B cell (primary cell): ENCODE measurements at regions not wholly inside any gene's neighbourhood (a gene's known extent, or its start where the extent isn't known, plus 50 kb on each side); places are given as distances from the start of the nearest gene placed in this dataset.

Experiments
- ATAC-seq: fragments of 200-7000 bp; cut with Tn5 transposase; one replicate; pipeline ENCODE4 v1.10.0; 2021; ENCODE audit warnings: low read depth, mild to moderate bottlenecking, moderate number of reproducible peaks, moderate library complexity
- CTCF ChIA-PET: fragments of 350-600 bp; sonication (Branson Sonifier 250); formaldehyde crosslinking; loops from one replicate; lab custom pipeline; 2021; ENCODE audit warnings: antibody characterized with exemption, inconsistent platforms; lab: Charles Lee
- POLR2A ChIA-PET: fragments of 350-600 bp; sonication (Branson Sonifier 250); formaldehyde crosslinking; loops from one replicate; lab custom pipeline; 2021; ENCODE audit warnings: antibody characterized with exemption; lab: Charles Lee
- DNase-seq: peaks from one replicate; pipeline ENCODE4 v3.0.0; 2013
- H2AFZ ChIP-seq: 2 replicates; pipeline ENCODE4 v1.6.1; 2012; ENCODE audit warnings: mild to moderate bottlenecking, low read depth, low read length; ENCODE audit not compliant: insufficient read depth, poor library complexity, severe bottlenecking
- H3K27ac ChIP-seq, 2 donors: 1 replicate in 1 of 2; 2 replicates in 1 of 2; pipeline ENCODE4 v1.5.1; 2012 to 2013; ENCODE audit warnings: low read length in 2 of 2, mild to moderate bottlenecking in 2 of 2, moderate library complexity in 1 of 2
- H3K27me3 ChIP-seq, 4 experiments: fragments of 200-600 bp in 1 of 4; sonication (generic) in 1 of 4; replicated peaks in 1 of 4; 1 replicate in 2 of 4; 2 replicates in 2 of 4; pipeline versions ENCODE4 v1.6.1 to v1.7.0; 2013 to 2016; ENCODE audit warnings: low read length in 3 of 4, mild to moderate bottlenecking in 2 of 4, mixed read lengths in 1 of 4, moderate library complexity in 1 of 4; ENCODE audit not compliant: insufficient read depth in 4 of 4, control insufficient read depth in 3 of 4; ENCODE audit errors: control extremely low read depth in 1 of 4
- H3K36me3 ChIP-seq, 2 experiments: replicated peaks in 1 of 2; 1 replicate in 1 of 2; 2 replicates in 1 of 2; pipeline versions ENCODE4 v1.6.1 to v1.7.1; 2013; ENCODE audit warnings: low read length in 1 of 2; ENCODE audit not compliant: insufficient read depth in 2 of 2, control insufficient read depth in 1 of 2; ENCODE audit errors: control extremely low read depth in 1 of 2, extremely low read depth in 1 of 2
- H3K4me1 ChIP-seq, 2 donors: fragments of 200-600 bp in 1 of 2; sonication (generic) in 1 of 2; 1 replicate in 1 of 2; 2 replicates in 1 of 2; pipeline versions ENCODE4 v1.5.1 to v1.6.1; 2013 to 2017; ENCODE audit warnings: low read length in 2 of 2; ENCODE audit not compliant: control insufficient read depth in 2 of 2, insufficient read depth in 2 of 2
- H3K4me2 ChIP-seq: replicated peaks from 2 replicates; pipeline ENCODE3; 2012; ENCODE audit warnings: mild to moderate bottlenecking, low read depth, low read length; ENCODE audit not compliant: poor library complexity, severe bottlenecking
- H3K4me3 ChIP-seq, 5 experiments: fragments of 200-600 bp in 1 of 5; sonication (generic) in 1 of 5; 1 replicate in 3 of 5; 2 replicates in 2 of 5; pipeline versions ENCODE4 v1.5.1 to v1.7.0; 2011 to 2016; ENCODE audit warnings: low read length in 4 of 5, mild to moderate bottlenecking in 4 of 5, low read depth in 2 of 5, control low read depth in 1 of 5, moderate library complexity in 1 of 5; ENCODE audit not compliant: insufficient read depth in 1 of 5; ENCODE audit errors: control extremely low read depth in 1 of 5, extremely low read depth in 1 of 5
- H3K79me2 ChIP-seq: fragments of 200-600 bp; sonication (generic); one replicate; pipeline ENCODE4 v1.6.0; 2016; ENCODE audit warnings: low read length; ENCODE audit not compliant: control insufficient read depth, insufficient read depth
- H3K9ac ChIP-seq: fragments of 200-600 bp; sonication (generic); 2 replicates; pipeline ENCODE4 v1.6.1; 2017; ENCODE audit warnings: mild to moderate bottlenecking, low read length, moderate library complexity
- H3K9me3 ChIP-seq, 3 donors: one replicate each; pipeline versions ENCODE4 v1.6.1 to v1.7.1; 2013; ENCODE audit warnings: low read length in 2 of 3; ENCODE audit not compliant: control insufficient read depth in 2 of 3, insufficient read depth in 1 of 3; ENCODE audit errors: control extremely low read depth in 1 of 3
- H4K20me1 ChIP-seq: 2 replicates; pipeline ENCODE4 v1.6.0; 2012; ENCODE audit warnings: mild to moderate bottlenecking, low read length; ENCODE audit not compliant: insufficient read depth, control insufficient read depth, poor library complexity, severe bottlenecking
- H3K27ac Mint-ChIP-seq: one replicate; pipeline ENCODE4 v1.8.0; 2021; ENCODE audit warnings: mixed read lengths
- H3K27me3 Mint-ChIP-seq: one replicate; pipeline ENCODE4 v1.8.0; 2021; ENCODE audit warnings: mixed read lengths
- H3K4me1 Mint-ChIP-seq: one replicate; pipeline ENCODE4 v1.8.0; 2021; ENCODE audit warnings: mixed read lengths
- H3K4me3 Mint-ChIP-seq: one replicate; pipeline ENCODE4 v1.8.0; 2021; ENCODE audit warnings: mixed read lengths
- H3K9me3 Mint-ChIP-seq: one replicate; pipeline ENCODE4 v1.8.0; 2022; ENCODE audit warnings: mixed read lengths; ENCODE audit not compliant: insufficient read depth
- CTCF ChIP-seq: fragments of 200-600 bp; IDR thresholded peaks from one replicate; pipeline ENCODE4 v1.8.0; 2022; ENCODE audit warnings: antibody characterized with exemption, mild to moderate bottlenecking
- EZH2 ChIP-seq: IDR thresholded peaks from 2 replicates; pipeline ENCODE4 v1.6.1; 2012; ENCODE audit warnings: borderline replicate concordance, low read depth, mild to moderate bottlenecking, moderate library complexity, low read length; ENCODE audit not compliant: insufficient read depth, poor library complexity, severe bottlenecking
- WGBS: methylation state at CpG from one replicate; pipeline ENCODE4 v1.1.5; 2013; ENCODE audit warnings: missing lambda C conversion rate; ENCODE audit not compliant: insufficient coverage; 5-methylcytosine and 5-hydroxymethylcytosine counted together
- intact Hi-C: fragments of 100-400 bp; cut with micrococcal nuclease; formaldehyde crosslinking; loops from one replicate; pipeline ENCODE4 v1.10.0; 2022

GRCh38 chr13:32936716-32937115, 79.5 kb upstream of the KL start:
- H3K27me3 ChIP-seq, result no peaks in the 10 kb centered on the region
- H3K9me3 ChIP-seq, result peaks cover 0 to 10% (median 2%) of the 10 kb centered on the region in 3 donors
- Mint-ChIP-seq H3K27ac (no peak overlapping the region), H3K9me3 (peaks cover 2% of the 10 kb centered on the region), H3K4me3 (no peak overlapping the region), H3K4me1 (no peaks in the 10 kb centered on the region), H3K27me3 (peaks cover 32% of the 10 kb centered on the region)
- no peak for TF ChIP-seq CTCF
- POLR2A ChIA-PET, result no interaction called here
- no CpG with 5 or more reads among the region's 3 CpGs for WGBS
- H4K20me1 ChIP-seq, result no peaks in the 10 kb centered on the region
- no peak overlapping the region for H3K4me3 ChIP-seq
- CTCF ChIA-PET, result no interaction called here
- H3K4me1 ChIP-seq, result no peaks in the 10 kb centered on the region
- intact Hi-C loops, result no loop called here
- ATAC-seq (no peak), DNase-seq (no peak)
- H3K27ac ChIP-seq, result no peak overlapping the region
- no peaks in the 10 kb centered on the region for H3K79me2 ChIP-seq
- no peak overlapping the region for H3K4me2 ChIP-seq
- H3K36me3 ChIP-seq, result no peaks in the 10 kb centered on the region
- no peak overlapping the region for H2AFZ ChIP-seq
- no peak overlapping the region for H3K9ac ChIP-seq

GRCh38 chr13:32938314-32938713, 77.9 kb upstream of the KL start:
- Histone ChIP-seq H3K27me3 (no peaks in the 10 kb centered on the region), H3K9ac (no peak overlapping the region), H3K79me2 (no peaks in the 10 kb centered on the region), H3K27ac (no peak overlapping the region), H3K4me1 (no peaks in the 10 kb centered on the region), H2AFZ (no peak overlapping the region), H3K9me3 (peaks cover 0 to 10% (median 0%) of the 10 kb centered on the region in 3 donors), H3K4me3 (no peak overlapping the region), H3K36me3 (no peaks in the 10 kb centered on the region), H3K4me2 (no peak overlapping the region), H4K20me1 (no peaks in the 10 kb centered on the region)
- DNase-seq (no peak), ATAC-seq (no peak)
- 88% methylated on average over 2 of the region's 2 CpGs for WGBS
- Mint-ChIP-seq H3K27me3 (peaks cover 32% of the 10 kb centered on the region), H3K9me3 (no peaks in the 10 kb centered on the region), H3K4me3 (no peak overlapping the region), H3K27ac (no peak overlapping the region), H3K4me1 (no peaks in the 10 kb centered on the region)
- ChIA-PET POLR2A (no interaction called here), CTCF (no interaction called here)
- TF ChIP-seq EZH2 (no peak), CTCF (no peak)
- intact Hi-C loops, result no loop called here
